PC-3 (cell line): ENCODE measurements at regions not wholly inside any gene's neighbourhood (a gene's known extent, or its start where the extent isn't known, plus 50 kb on each side); places are given as distances from the start of the nearest gene placed in this dataset.

ENCODE experiments used
- ATAC-seq: fragments of 200-7000 bp; cut with Tn5 transposase; 2 replicates; pipeline ENCODE4 v1.9.1; 2020; ENCODE audit warnings: mild to moderate bottlenecking, moderate library complexity
- BruUV-seq: library from RNA; stranded (reverse); fragments of 400-500 nt; replicated peaks from 2 replicates; lab custom pipeline; 2021; lab: Mats Ljungman, UMichigan
- CTCF ChIA-PET: fragments of 300-600 bp; sonication (Branson Sonifier 250); formaldehyde crosslinking; loops from one replicate; lab custom pipeline; 2022; ENCODE audit warnings: antibody characterized with exemption; lab: Charles Lee
- POLR2A ChIA-PET: fragments of 300-600 bp; sonication (Branson Sonifier 250); formaldehyde crosslinking; loops from one replicate; lab custom pipeline; 2022; ENCODE audit warnings: antibody characterized with exemption; ENCODE audit not compliant: unreplicated experiment; lab: Charles Lee
- DNase-seq: peaks from one replicate; pipeline ENCODE4 v3.0.0-alpha.2; 2015
- H2AFZ ChIP-seq: fragments of 300-600 bp; sonication (generic); 2 replicates; pipeline ENCODE4 v1.6.0; 2016; ENCODE audit warnings: antibody characterized with exemption, low read length
- H3F3A ChIP-seq: fragments of 300-600 bp; sonication (generic); one replicate; pipeline ENCODE4 v1.6.0; 2017; ENCODE audit warnings: antibody characterized with exemption, low read length, control low read depth, mild to moderate bottlenecking; ENCODE audit not compliant: unreplicated experiment
- H3K27ac ChIP-seq: fragments of 300-600 bp; sonication (generic); 2 replicates; pipeline ENCODE4 v1.5.1; 2016; ENCODE audit warnings: mild to moderate bottlenecking, low read length
- H3K27me3 ChIP-seq: fragments of 300-600 bp; sonication (generic); 2 replicates; pipeline ENCODE4 v1.6.1; 2016; ENCODE audit warnings: low read length, mixed read lengths
- H3K36me3 ChIP-seq: fragments of 300-600 bp; sonication (generic); 2 replicates; pipeline ENCODE4 v1.6.1; 2016; ENCODE audit warnings: low read depth, mixed run types, low read length, mixed read lengths
- H3K4me1 ChIP-seq: fragments of 300-600 bp; sonication (generic); 2 replicates; pipeline ENCODE4 v1.5.1; 2016; ENCODE audit warnings: low read length; ENCODE audit not compliant: insufficient read depth
- H3K4me2 ChIP-seq: fragments of 300-600 bp; sonication (generic); 2 replicates; pipeline ENCODE4 v1.6.0; 2016; ENCODE audit warnings: low read length
- H3K4me3 ChIP-seq: fragments of 300-600 bp; sonication (generic); 2 replicates; pipeline ENCODE4 v1.5.1; 2016; ENCODE audit warnings: mild to moderate bottlenecking, low read length, mixed read lengths
- H3K79me2 ChIP-seq: fragments of 300-600 bp; sonication (generic); 2 replicates; pipeline ENCODE4 v1.6.1; 2017; ENCODE audit warnings: low read length, mixed read lengths
- H3K9ac ChIP-seq: fragments of 300-600 bp; sonication (generic); 2 replicates; pipeline ENCODE4 v1.6.0; 2016; ENCODE audit warnings: mild to moderate bottlenecking, low read length
- H3K9me2 ChIP-seq: fragments of 300-600 bp; sonication (generic); replicated peaks from 2 replicates; pipeline ENCODE4 v1.6.1; 2016; ENCODE audit warnings: mixed run types, low read length, mixed read lengths
- H3K9me3 ChIP-seq: fragments of 300-600 bp; sonication (generic); 2 replicates; pipeline ENCODE4 v1.6.1; 2016; ENCODE audit warnings: low read length, mixed read lengths
- H4K20me1 ChIP-seq: fragments of 300-600 bp; sonication (generic); 2 replicates; pipeline ENCODE4 v1.6.1; 2016; ENCODE audit warnings: low read length, mixed read lengths
- EZH2 ChIP-seq: fragments of 300-600 bp; sonication (generic); IDR thresholded peaks from one replicate; pipeline ENCODE4 v1.6.1; 2017; ENCODE audit warnings: antibody characterized with exemption, mild to moderate bottlenecking, low read length; ENCODE audit not compliant: unreplicated experiment
- EZH2phosphoT487 ChIP-seq: fragments of 300-600 bp; sonication (generic); IDR thresholded peaks from 2 replicates; pipeline ENCODE4 v1.6.1; 2018; ENCODE audit warnings: mild to moderate bottlenecking, antibody characterized with exemption, low read length, borderline replicate concordance
- intact Hi-C: fragments of 100-400 bp; cut with micrococcal nuclease; formaldehyde crosslinking; loops from 2 replicates; pipeline ENCODE4 v1.9.0; 2023
- TF ChIP-seq, protein P1 (sequence below): fragments of 300-600 bp; sonication (generic); conservative IDR thresholded peaks from 2 replicates; pipeline ENCODE4 v1.5.1; 2017; ENCODE audit warnings: antibody characterized with exemption, low read depth, mild to moderate bottlenecking, low read length

DNA sequence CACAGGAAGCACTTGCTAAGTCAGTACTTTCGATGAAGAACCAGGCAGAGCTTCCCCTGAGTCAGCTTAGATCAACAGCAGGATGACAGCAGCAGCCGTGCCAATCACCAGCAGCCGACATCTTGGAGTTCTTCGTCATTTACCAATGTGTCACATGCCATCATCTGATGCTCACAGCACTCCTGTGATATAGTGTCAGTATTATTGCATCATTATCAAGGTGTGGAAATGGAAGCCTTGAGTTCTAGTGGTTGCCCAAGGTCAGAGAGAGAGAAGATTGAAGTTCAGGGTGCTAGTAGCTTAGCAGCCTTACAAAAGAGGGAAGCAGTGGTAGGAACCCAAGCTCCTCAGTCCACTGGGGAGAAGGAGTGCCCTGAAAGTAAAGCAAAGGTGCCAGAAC, 331.5 kb downstream of the ZNF536 start:
- Histone ChIP-seq H3K27me3 (no peaks in the 10 kb centered on the region), H3K9ac (no peak overlapping the region), H3K9me2 (no peaks in the 10 kb centered on the region), H3K36me3 (no peaks in the 10 kb centered on the region), H3K9me3 (no peaks in the 10 kb centered on the region), H3K4me3 (no peak overlapping the region), H3K27ac (no peak overlapping the region), H3F3A (no peaks in the 10 kb centered on the region), H3K4me2 (no peak overlapping the region), H2AFZ (no peak overlapping the region), H3K4me1 (no peaks in the 10 kb centered on the region), H4K20me1 (no peaks in the 10 kb centered on the region), H3K79me2 (no peaks in the 10 kb centered on the region)
- intact Hi-C loops: no loop called here
- ChIA-PET CTCF (no interaction called here), POLR2A (no interaction called here)
- DNase-seq (no peak), ATAC-seq (no peak)
- BruUV-seq: no TSS peak
- TF ChIP-seq EZH2 (no peak), EZH2phosphoT487 (no peak)
- TF ChIP-seq, protein P1, sequence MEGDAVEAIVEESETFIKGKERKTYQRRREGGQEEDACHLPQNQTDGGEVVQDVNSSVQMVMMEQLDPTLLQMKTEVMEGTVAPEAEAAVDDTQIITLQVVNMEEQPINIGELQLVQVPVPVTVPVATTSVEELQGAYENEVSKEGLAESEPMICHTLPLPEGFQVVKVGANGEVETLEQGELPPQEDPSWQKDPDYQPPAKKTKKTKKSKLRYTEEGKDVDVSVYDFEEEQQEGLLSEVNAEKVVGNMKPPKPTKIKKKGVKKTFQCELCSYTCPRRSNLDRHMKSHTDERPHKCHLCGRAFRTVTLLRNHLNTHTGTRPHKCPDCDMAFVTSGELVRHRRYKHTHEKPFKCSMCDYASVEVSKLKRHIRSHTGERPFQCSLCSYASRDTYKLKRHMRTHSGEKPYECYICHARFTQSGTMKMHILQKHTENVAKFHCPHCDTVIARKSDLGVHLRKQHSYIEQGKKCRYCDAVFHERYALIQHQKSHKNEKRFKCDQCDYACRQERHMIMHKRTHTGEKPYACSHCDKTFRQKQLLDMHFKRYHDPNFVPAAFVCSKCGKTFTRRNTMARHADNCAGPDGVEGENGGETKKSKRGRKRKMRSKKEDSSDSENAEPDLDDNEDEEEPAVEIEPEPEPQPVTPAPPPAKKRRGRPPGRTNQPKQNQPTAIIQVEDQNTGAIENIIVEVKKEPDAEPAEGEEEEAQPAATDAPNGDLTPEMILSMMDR: no peak

DNA sequence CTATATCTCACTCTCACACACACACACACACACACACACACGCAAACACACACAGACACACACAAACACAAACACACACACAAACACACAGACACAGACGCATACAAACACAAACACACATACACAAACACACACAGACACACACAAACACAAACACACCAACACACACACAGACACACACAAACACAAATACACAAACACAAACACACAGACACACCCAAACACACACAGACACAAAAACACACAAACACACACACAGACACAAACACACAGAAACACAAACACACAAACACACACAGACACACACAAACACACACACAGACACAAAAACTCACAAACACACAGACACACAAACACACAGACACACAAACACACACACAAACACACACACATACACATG, 329.0 kb downstream of the ZNF536 start:
- Histone ChIP-seq H3K27me3 (no peaks in the 10 kb centered on the region), H3K36me3 (no peaks in the 10 kb centered on the region), H3K9me3 (no peaks in the 10 kb centered on the region), H3K9me2 (no peaks in the 10 kb centered on the region), H3F3A (no peaks in the 10 kb centered on the region), H3K4me1 (no peaks in the 10 kb centered on the region), H3K27ac (no peak overlapping the region), H3K4me2 (no peak overlapping the region), H3K79me2 (no peaks in the 10 kb centered on the region), H4K20me1 (no peaks in the 10 kb centered on the region), H2AFZ (no peak overlapping the region), H3K4me3 (no peak overlapping the region), H3K9ac (no peak overlapping the region)
- CTCF ChIA-PET: no interaction called here
- ATAC-seq (no peak), DNase-seq (no peak)
- TF ChIP-seq, protein P1: no peak
- TF ChIP-seq EZH2 (no peak), EZH2phosphoT487 (no peak)
- no TSS peak for BruUV-seq
- intact Hi-C loops: no loop called here
- POLR2A ChIA-PET: no interaction called here

DNA sequence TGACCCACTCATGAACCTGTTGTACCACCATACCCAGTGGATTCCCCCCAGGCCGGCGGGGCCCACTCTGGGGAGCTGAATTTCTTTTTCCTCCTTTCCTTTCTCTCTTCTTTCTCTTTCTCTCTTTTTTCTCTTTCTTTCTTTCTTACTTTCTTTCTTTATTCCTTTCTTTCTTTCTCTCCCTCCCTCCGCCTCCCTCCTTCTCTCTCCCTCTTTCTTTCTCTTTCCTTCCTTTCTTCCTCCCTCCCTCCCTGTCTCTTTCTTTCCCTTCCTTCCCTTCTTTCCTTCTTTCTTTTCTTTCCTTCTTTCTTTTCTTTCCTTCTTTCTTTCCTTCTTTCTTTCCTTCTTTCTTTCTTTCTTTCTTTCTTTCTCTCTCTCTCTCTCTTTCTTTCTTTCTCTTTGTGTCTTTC, 327.7 kb downstream of the ZNF536 start:
- Histone ChIP-seq H2AFZ (no peak overlapping the region), H3K9me2 (no peaks in the 10 kb centered on the region), H3K79me2 (no peaks in the 10 kb centered on the region), H3K27me3 (no peaks in the 10 kb centered on the region), H3F3A (no peaks in the 10 kb centered on the region), H3K9me3 (no peaks in the 10 kb centered on the region), H3K4me2 (no peak overlapping the region), H3K4me1 (no peaks in the 10 kb centered on the region), H3K27ac (no peak overlapping the region), H3K4me3 (no peak overlapping the region), H4K20me1 (no peaks in the 10 kb centered on the region), H3K9ac (no peak overlapping the region), H3K36me3 (no peaks in the 10 kb centered on the region)
- ChIA-PET CTCF (no interaction called here), POLR2A (no interaction called here)
- no TSS peak for BruUV-seq
- ATAC-seq (no peak), DNase-seq (no peak)
- intact Hi-C loops: no loop called here
- TF ChIP-seq, protein P1: no peak
- no peak for TF ChIP-seq EZH2phosphoT487
- no peak for TF ChIP-seq EZH2
